KBM-7 (cell line): ENCODE measurements at regions not wholly inside any gene's neighbourhood (a gene's known extent, or its start where the extent isn't known, plus 50 kb on each side); places are given as distances from the start of the nearest gene placed in this dataset.
A peak's percentile ranks its signal among the peaks of the same experiment; 100 is the strongest.

Source experiments
- DNase-seq: peaks from one replicate; pipeline ENCODE4 v3.0.0-alpha.2; 2015
- in situ Hi-C: fragments of 300-500 bp; cut with MboI; formaldehyde crosslinking; loops from 2 replicates; pipeline ENCODE4 v1.14.3; 2020; ENCODE audit warnings: low sequenced_read_pairs, low pct_unique_long_range_greater_than_20kb, mixed read lengths

- no peak for DNase-seq
- in situ Hi-C loops: no loop called here
These were observed 65.1 kb upstream of the SLC22A11 start for GRCh38 chr11:64490562-64491216.

- DNase-seq: peak; percentile 82
- in situ Hi-C loops: no loop called here
These were observed 63.2 kb upstream of the SLC22A11 start for GRCh38 chr11:64492561-64492960.

GRCh38 chr11:64498136-64498535 is 57.6 kb upstream of the SLC22A11 start:
- in situ Hi-C loops: no loop called here
- DNase-seq: peak; percentile 59

GRCh38 chr11:64499261-64500004 is 56.3 kb upstream of the SLC22A11 start:
- peak; percentile 96 for DNase-seq

GRCh38 chr11:64500176-64501013 is 55.3 kb upstream of the SLC22A11 start:
- DNase-seq: peak; percentile 89
- in situ Hi-C loops: no loop called here

More at GRCh38 chr11:64499261-64500004, 56.3 kb upstream of the SLC22A11 start:
- in situ Hi-C loops: no loop called here

- in situ Hi-C loops: no loop called here
- no peak for DNase-seq
These were observed 54.0 kb upstream of the SLC22A11 start for GRCh38 chr11:64501500-64502427.

GRCh38 chr11:64502634-64503033 is 53.1 kb upstream of the SLC22A11 start:
- DNase-seq: no peak

GRCh38 chr11:64503186-64503753 is 52.5 kb upstream of the SLC22A11 start:
- in situ Hi-C loops: no loop called here
- DNase-seq: no peak

More at GRCh38 chr11:64502634-64503033, 53.1 kb upstream of the SLC22A11 start:
- in situ Hi-C loops: no loop called here

GRCh38 chr11:64504999-64505398 is 50.7 kb upstream of the SLC22A11 start:
- DNase-seq: no peak
- in situ Hi-C loops: no loop called here
